Gastrocnemius medialis (tissue), 4 donors: ENCODE measurements at regions not wholly inside any gene's neighbourhood (a gene's known extent, or its start where the extent isn't known, plus 50 kb on each side); places are given as distances from the start of the nearest gene placed in this dataset.
A peak's percentile ranks its signal among the peaks of the same experiment; 100 is the strongest.

Experiments
- CTCF ChIP-seq, 5 experiments: fragments of 450-650 bp in 3 of 5; fragments of 200-600 bp in 2 of 5; sonication (generic) in 2 of 5; IDR thresholded peaks in 4 of 5; conservative IDR thresholded peaks in 1 of 5; 1 replicate in 4 of 5; 2 replicates in 1 of 5; pipeline ENCODE4 v1.5.1; 2016 to 2019; ENCODE audit warnings: antibody characterized with exemption in 5 of 5, mild to moderate bottlenecking in 3 of 5, moderate library complexity in 3 of 5
- POLR2A ChIP-seq, 2 donors: fragments of 450-650 bp; IDR thresholded peaks; one replicate each; pipeline ENCODE4 v1.6.1; 2017; ENCODE audit warnings: antibody characterized with exemption in 2 of 2, mild to moderate bottlenecking in 2 of 2, moderate library complexity in 2 of 2

DNA sequence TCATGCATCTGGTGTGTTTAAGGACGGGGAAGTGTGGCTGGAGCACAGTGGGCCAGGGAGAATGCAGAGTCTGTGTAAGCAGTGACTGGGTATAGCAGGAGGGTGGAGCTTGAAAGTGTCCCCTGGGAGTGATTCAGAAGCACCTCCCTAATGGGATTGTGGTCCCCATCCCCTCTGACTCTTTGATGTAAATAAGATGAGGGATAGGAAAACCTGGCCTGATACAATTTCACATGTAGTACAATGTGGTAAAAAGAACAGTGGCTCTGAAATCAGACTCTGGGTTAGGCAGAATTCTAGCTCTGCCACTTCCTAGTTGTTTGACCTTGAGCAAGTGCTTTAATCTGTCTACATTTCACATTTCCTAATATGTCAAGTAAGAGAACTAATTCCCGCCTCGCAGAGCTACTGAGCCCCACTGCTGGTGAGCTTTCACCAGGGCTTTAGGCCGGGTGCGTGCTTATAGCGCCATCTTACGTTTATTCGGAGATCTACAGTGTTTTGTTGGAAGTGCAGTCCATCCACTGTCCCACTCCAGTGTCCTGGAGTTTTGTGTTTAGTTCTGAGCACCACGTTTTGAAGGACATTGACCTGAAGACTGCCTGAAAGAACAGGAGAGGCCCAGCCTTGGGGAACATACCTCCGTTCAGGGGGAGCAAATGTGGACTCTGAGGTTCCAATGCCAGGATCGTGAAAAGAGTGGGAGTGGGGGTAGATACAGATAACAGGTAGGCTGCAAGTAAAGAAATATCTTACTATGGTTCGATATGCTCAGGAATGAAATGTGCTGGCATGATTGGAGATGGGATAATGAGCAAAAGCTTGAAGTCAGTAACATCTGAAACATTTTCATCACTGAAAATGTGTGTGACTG is 51.2 kb upstream of the TESK1 start:
- peak; percentile 93 to 98 (median 93) for TF ChIP-seq CTCF (IDR thresholded peaks at IDR 0.05 in 4 of 5, conservative IDR thresholded peaks at IDR 0.05 in 1 of 5)
- no peak for TF ChIP-seq POLR2A (IDR thresholded peaks at IDR 0.05)
